Osteocyte (in vitro differentiated cells): ENCODE measurements at regions not wholly inside any gene's neighbourhood (a gene's known extent, or its start where the extent isn't known, plus 50 kb on each side); places are given as distances from the start of the nearest gene placed in this dataset.
"Not testable (repeated sequence)": the region's sequence is repeated elsewhere in the genome, so short reads cannot be mapped to it uniquely, and the experiment has no call there.

Experiments used
- DNase-seq: peaks from one replicate; pipeline ENCODE4 v3.0.0; 2021; ENCODE audit warnings: mixed read lengths; ENCODE audit not compliant: unreplicated experiment; ENCODE audit errors: extremely low spot score
- H3K27ac Mint-ChIP-seq: one replicate; pipeline ENCODE4 v1.8.0; 2021; ENCODE audit warnings: mild to moderate bottlenecking, mixed read lengths; ENCODE audit not compliant: unreplicated experiment
- H3K27me3 Mint-ChIP-seq: one replicate; pipeline ENCODE4 v1.8.0; 2021; ENCODE audit warnings: mixed read lengths; ENCODE audit not compliant: unreplicated experiment
- H3K36me3 Mint-ChIP-seq: one replicate; pipeline ENCODE4 v1.8.0; 2021; ENCODE audit warnings: mixed read lengths; ENCODE audit not compliant: unreplicated experiment
- H3K4me1 Mint-ChIP-seq: one replicate; pipeline ENCODE4 v1.8.0; 2021; ENCODE audit warnings: mixed read lengths; ENCODE audit not compliant: unreplicated experiment
- H3K4me3 Mint-ChIP-seq: one replicate; pipeline ENCODE4 v1.8.0; 2021; ENCODE audit warnings: mild to moderate bottlenecking, moderate library complexity, mixed read lengths; ENCODE audit not compliant: unreplicated experiment
- H3K9me3 Mint-ChIP-seq: one replicate; pipeline ENCODE4 v1.8.0; 2021; ENCODE audit warnings: mixed read lengths; ENCODE audit not compliant: unreplicated experiment
- CTCF ChIP-seq: fragments of 200-600 bp; sonication (generic); IDR thresholded peaks from 2 replicates; pipeline ENCODE4 v1.5.0; 2021; ENCODE audit warnings: antibody characterized with exemption, mild to moderate bottlenecking, moderate library complexity

GRCh38 chr13:108049211-108049610, 166.1 kb downstream of the LIG4 start:
- Mint-ChIP-seq H3K27ac (no peak overlapping the region), H3K4me1 (no peaks in the 10 kb centered on the region), H3K4me3 (no peak overlapping the region), H3K9me3 (no peaks in the 10 kb centered on the region), H3K27me3 (peaks cover 7% of the 10 kb centered on the region), H3K36me3 (no peaks in the 10 kb centered on the region)
- TF ChIP-seq CTCF: no peak
- DNase-seq: no peak

DNA sequence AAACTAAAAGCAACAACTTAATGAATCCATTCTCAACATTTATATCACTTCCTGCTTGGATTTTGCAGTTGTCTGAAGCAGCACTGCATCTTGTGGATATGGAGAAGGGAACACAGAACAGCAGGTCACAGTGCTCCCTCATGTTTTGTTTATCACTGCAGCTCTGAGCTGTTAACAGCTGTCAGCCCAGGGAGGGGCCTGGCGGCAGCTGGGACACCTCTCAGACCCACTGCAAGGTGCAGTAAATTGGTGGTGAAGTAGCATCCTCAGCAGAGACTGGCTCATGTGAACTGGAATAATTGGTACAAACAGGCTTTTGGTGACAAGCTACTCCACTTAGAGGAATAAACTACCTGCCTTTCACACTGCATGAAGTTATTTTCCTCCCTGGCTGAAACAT, 170.4 kb downstream of the LIG4 start:
- Mint-ChIP-seq H3K4me3 (no peak overlapping the region), H3K27ac (no peak overlapping the region), H3K27me3 (peaks cover 12% of the 10 kb centered on the region), H3K4me1 (no peaks in the 10 kb centered on the region), H3K9me3 (no peaks in the 10 kb centered on the region), H3K36me3 (no peaks in the 10 kb centered on the region)
- no peak for TF ChIP-seq CTCF
- no peak for DNase-seq

DNA sequence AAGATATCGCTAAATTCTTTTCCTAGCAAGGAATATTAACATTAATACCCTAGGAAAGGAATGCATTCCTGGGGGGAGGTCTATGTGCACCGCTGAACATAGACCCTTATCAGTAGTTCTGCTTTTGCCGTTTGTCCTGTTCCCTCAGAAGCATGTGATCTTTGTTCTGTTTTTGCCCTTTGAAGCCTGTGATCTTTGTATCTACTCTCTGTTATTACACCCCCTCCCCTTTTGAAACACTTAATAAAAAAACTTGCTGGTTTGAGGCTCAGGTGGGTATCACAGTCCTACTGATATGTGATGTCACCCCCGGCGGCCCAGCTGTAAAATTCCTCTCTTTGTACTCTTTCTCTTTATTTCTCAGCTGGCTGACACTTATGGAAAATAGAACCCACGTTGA, 172.5 kb downstream of the LIG4 start:
- not testable (repeated sequence) for H3K4me3 Mint-ChIP-seq, DNase-seq, H3K9me3 Mint-ChIP-seq, H3K36me3 Mint-ChIP-seq, H3K27ac Mint-ChIP-seq, H3K4me1 Mint-ChIP-seq
- H3K27me3 Mint-ChIP-seq: peaks cover 12% of the 10 kb centered on the region

- no peak overlapping the region for H3K4me3 Mint-ChIP-seq
- H3K27ac Mint-ChIP-seq: no peak overlapping the region
- no peak for TF ChIP-seq CTCF
- no peaks in the 10 kb centered on the region for H3K9me3 Mint-ChIP-seq
- peaks cover 17% of the 10 kb centered on the region for H3K27me3 Mint-ChIP-seq
- no peaks in the 10 kb centered on the region for H3K4me1 Mint-ChIP-seq
- no peaks in the 10 kb centered on the region for H3K36me3 Mint-ChIP-seq
- DNase-seq: no peak
Measured at GRCh38 chr13:108037348-108037747, 178.0 kb downstream of the LIG4 start.

DNA sequence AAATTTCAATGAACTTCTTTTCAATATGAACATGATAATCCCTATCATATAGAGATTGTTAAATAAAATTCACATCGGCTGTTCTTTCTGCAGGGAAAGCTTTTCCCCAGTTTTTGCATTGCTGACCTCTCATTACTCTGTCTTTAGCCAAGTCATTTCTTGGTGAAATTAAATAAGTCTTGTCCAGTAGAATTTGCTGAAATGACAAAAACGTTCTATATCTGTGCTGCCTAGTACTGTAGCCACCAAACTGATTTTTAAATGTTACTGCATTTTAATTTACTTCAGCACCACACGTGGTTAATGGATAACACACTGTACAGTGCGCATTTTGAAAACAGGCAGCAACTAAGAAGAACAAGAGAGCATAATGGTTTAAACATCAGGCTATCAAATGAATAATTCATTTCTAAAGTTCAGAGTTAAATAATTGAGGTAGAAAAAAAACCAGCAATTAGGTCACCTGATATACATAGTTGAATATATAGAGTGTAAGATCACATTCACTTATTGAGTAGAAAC, 178.9 kb downstream of the LIG4 start:
- Mint-ChIP-seq H3K36me3 (no peaks in the 10 kb centered on the region), H3K4me3 (no peak overlapping the region), H3K4me1 (no peaks in the 10 kb centered on the region), H3K9me3 (no peaks in the 10 kb centered on the region), H3K27ac (no peak overlapping the region), H3K27me3 (peaks cover 21% of the 10 kb centered on the region)
- no peak for DNase-seq
- no peak for TF ChIP-seq CTCF

DNA sequence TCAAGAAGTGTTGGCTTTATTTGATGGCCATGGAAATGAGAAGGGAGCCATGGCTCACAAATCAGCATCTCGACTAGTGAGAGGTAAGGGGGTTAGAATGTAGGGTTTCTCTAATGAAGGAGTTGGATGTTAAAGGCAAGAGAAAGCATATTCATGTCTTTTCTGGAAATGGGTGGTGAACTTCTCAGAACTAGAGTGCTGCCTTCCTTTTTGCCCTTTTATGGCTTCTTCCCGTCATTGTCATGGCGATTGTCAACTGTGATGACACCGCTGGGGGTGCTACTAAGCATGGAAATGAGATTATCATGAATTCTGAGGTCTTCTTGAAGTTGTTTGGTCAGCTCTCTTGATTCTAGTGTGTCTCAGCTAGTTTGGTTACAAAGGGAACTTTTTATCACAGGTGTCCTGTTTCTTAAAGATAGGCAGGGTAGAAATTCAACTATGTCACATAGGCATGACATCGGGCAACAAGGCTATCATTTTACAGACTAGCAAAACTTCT, 180.4 kb downstream of the LIG4 start:
- H3K4me3 Mint-ChIP-seq: no peak overlapping the region
- H3K27me3 Mint-ChIP-seq: peaks cover 27% of the 10 kb centered on the region
- no peaks in the 10 kb centered on the region for H3K9me3 Mint-ChIP-seq
- DNase-seq: no peak
- H3K4me1 Mint-ChIP-seq: no peaks in the 10 kb centered on the region
- no peak overlapping the region for H3K27ac Mint-ChIP-seq
- H3K36me3 Mint-ChIP-seq: no peaks in the 10 kb centered on the region
- no peak for TF ChIP-seq CTCF
